RWPE2 (cell line): ENCODE measurements at regions not wholly inside any gene's neighbourhood (a gene's known extent, or its start where the extent isn't known, plus 50 kb on each side); places are given as distances from the start of the nearest gene placed in this dataset.

ENCODE experiments used
- ATAC-seq: fragments of 200-7000 bp; cut with Tn5 transposase; 3 replicates; pipeline ENCODE4 v1.9.1; 2021; ENCODE audit warnings: low read depth
- DNase-seq: peaks from one replicate; pipeline ENCODE4 v3.0.0-alpha.2; 2020; ENCODE audit warnings: low spot score
- H3K27ac ChIP-seq: fragments of 450-650 bp; 2 replicates; pipeline ENCODE4 v1.5.1; 2017; ENCODE audit warnings: mild to moderate bottlenecking; ENCODE audit not compliant: poor library complexity, severe bottlenecking
- H3K27me3 ChIP-seq: fragments of 250-450 bp; sonication (Bioruptor Pico); 2 replicates; pipeline ENCODE4 v1.5.1; 2021; ENCODE audit warnings: mild to moderate bottlenecking, moderate library complexity; ENCODE audit not compliant: insufficient read depth, poor library complexity, severe bottlenecking
- H3K36me3 ChIP-seq: fragments of 250-450 bp; sonication (Bioruptor Pico); 2 replicates; pipeline ENCODE4 v1.5.1; 2020; ENCODE audit warnings: low read depth, mild to moderate bottlenecking, moderate library complexity
- H3K4me1 ChIP-seq: fragments of 250-450 bp; sonication (Bioruptor Pico); 2 replicates; pipeline ENCODE4 v1.5.1; 2021; ENCODE audit warnings: mild to moderate bottlenecking, moderate library complexity; ENCODE audit not compliant: insufficient read depth, poor library complexity, severe bottlenecking
- H3K4me3 ChIP-seq: fragments of 250-450 bp; sonication (Bioruptor Pico); 2 replicates; pipeline ENCODE4 v1.5.1; 2021; ENCODE audit warnings: mild to moderate bottlenecking, moderate library complexity; ENCODE audit not compliant: severe bottlenecking
- H3K9me3 ChIP-seq: fragments of 250-450 bp; sonication (Bioruptor Pico); 2 replicates; pipeline ENCODE4 v1.5.1; 2021; ENCODE audit warnings: mild to moderate bottlenecking, moderate library complexity; ENCODE audit not compliant: severe bottlenecking
- TF ChIP-seq, protein P1 (sequence below): fragments of 450-650 bp; IDR thresholded peaks from one replicate; pipeline ENCODE4 v1.5.1; 2017; ENCODE audit warnings: mild to moderate bottlenecking, moderate library complexity; ENCODE audit not compliant: poor library complexity, severe bottlenecking

DNA sequence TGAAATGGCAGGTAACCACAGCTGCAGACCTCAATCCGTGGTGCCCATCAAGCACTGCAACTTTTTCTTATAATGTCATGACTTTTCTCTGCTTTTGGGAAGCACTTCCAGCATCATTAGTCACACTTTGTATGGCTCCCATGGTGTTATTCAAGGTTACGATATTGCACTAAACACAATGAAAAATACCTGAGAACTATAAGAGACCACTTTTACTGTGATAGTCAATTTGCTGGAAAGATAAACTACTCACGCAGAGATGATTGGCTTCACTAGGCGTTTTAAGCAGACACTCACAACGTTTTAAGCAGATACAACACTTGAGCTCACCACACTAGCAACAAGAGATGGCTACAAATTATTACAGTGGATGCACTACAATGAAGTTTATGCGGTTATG lies 103.2 kb upstream of the CHRM3 start:
- no peaks in the 10 kb centered on the region for H3K4me1 ChIP-seq
- no peak overlapping the region for H3K27ac ChIP-seq
- no peaks in the 10 kb centered on the region for H3K9me3 ChIP-seq
- DNase-seq (no peak), ATAC-seq (no peak)
- no peak overlapping the region for H3K4me3 ChIP-seq
- no peaks in the 10 kb centered on the region for H3K36me3 ChIP-seq
- H3K27me3 ChIP-seq = no peaks in the 10 kb centered on the region
- TF ChIP-seq, protein P1, sequence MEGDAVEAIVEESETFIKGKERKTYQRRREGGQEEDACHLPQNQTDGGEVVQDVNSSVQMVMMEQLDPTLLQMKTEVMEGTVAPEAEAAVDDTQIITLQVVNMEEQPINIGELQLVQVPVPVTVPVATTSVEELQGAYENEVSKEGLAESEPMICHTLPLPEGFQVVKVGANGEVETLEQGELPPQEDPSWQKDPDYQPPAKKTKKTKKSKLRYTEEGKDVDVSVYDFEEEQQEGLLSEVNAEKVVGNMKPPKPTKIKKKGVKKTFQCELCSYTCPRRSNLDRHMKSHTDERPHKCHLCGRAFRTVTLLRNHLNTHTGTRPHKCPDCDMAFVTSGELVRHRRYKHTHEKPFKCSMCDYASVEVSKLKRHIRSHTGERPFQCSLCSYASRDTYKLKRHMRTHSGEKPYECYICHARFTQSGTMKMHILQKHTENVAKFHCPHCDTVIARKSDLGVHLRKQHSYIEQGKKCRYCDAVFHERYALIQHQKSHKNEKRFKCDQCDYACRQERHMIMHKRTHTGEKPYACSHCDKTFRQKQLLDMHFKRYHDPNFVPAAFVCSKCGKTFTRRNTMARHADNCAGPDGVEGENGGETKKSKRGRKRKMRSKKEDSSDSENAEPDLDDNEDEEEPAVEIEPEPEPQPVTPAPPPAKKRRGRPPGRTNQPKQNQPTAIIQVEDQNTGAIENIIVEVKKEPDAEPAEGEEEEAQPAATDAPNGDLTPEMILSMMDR = no peak

- H3K4me3 ChIP-seq = no peak overlapping the region
- H3K36me3 ChIP-seq = no peaks in the 10 kb centered on the region
- no peaks in the 10 kb centered on the region for H3K4me1 ChIP-seq
- H3K27me3 ChIP-seq = no peaks in the 10 kb centered on the region
- no peak for DNase-seq
- ATAC-seq = no peak
- no peak overlapping the region for H3K27ac ChIP-seq
- no peaks in the 10 kb centered on the region for H3K9me3 ChIP-seq
- TF ChIP-seq, protein P1 = no peak
Observed at GRCh38 chr1:239282411-239282810, 104.0 kb upstream of the CHRM3 start.

GRCh38 chr1:239276051-239276450 lies 110.3 kb upstream of the CHRM3 start:
- ATAC-seq (no peak), DNase-seq (no peak)
- H3K4me1 ChIP-seq = no peaks in the 10 kb centered on the region
- no peak overlapping the region for H3K4me3 ChIP-seq
- H3K27me3 ChIP-seq = no peaks in the 10 kb centered on the region
- TF ChIP-seq, protein P1 = no peak
- H3K27ac ChIP-seq = no peak overlapping the region
- H3K9me3 ChIP-seq = no peaks in the 10 kb centered on the region
- no peaks in the 10 kb centered on the region for H3K36me3 ChIP-seq

DNA sequence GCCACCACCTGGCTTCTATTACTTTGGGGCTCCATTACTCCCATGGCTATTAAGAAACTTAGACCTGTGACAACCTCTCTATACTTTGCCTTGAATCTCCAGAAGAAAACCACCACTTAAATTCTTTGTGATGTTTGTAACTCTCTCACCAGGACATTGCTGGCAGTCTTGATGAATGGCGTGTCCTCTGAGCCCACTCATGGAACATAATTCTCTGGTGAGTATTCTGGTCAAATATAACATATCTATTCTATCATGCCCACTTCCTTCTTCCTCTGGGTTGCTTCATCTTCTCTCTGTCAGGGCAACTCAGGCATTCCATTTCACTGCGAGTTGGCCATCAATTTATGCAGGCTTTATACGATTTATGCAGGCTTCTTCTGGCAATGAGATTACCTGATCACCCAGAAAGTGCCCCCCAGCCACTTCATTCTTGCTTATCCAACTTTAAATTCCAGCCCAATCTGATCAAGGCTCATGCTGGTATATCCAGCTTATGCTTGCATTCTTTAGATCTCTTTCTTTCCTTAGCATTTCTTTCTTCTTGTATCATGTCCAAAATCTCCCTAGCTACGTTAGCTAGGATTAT lies 112.0 kb upstream of the CHRM3 start:
- Histone ChIP-seq H3K4me3 (no peak overlapping the region), H3K27me3 (no peaks in the 10 kb centered on the region), H3K4me1 (no peaks in the 10 kb centered on the region), H3K27ac (no peak overlapping the region), H3K9me3 (no peaks in the 10 kb centered on the region), H3K36me3 (no peaks in the 10 kb centered on the region)
- no peak for DNase-seq
- TF ChIP-seq, protein P1 = no peak
- ATAC-seq = no peak

- H3K27me3 ChIP-seq = no peaks in the 10 kb centered on the region
- H3K4me3 ChIP-seq = no peak overlapping the region
- H3K27ac ChIP-seq = no peak overlapping the region
- DNase-seq (no peak), ATAC-seq (no peak)
- H3K9me3 ChIP-seq = no peaks in the 10 kb centered on the region
- TF ChIP-seq, protein P1 = no peak
- H3K36me3 ChIP-seq = no peaks in the 10 kb centered on the region
- no peaks in the 10 kb centered on the region for H3K4me1 ChIP-seq
Observed at GRCh38 chr1:239270509-239270908, 115.9 kb upstream of the CHRM3 start.
